GM18868 (cell line): ENCODE measurements at regions not wholly inside any gene's neighbourhood (a gene's known extent, or its start where the extent isn't known, plus 50 kb on each side); places are given as distances from the start of the nearest gene placed in this dataset.

Source experiments
- ATAC-seq: cut with Tn5 transposase; IDR thresholded peaks from one replicate; pipeline ENCODE4 v1.9.1; 2021; ENCODE audit warnings: mild to moderate bottlenecking, moderate library complexity; ENCODE audit not compliant: unreplicated experiment

DNA sequence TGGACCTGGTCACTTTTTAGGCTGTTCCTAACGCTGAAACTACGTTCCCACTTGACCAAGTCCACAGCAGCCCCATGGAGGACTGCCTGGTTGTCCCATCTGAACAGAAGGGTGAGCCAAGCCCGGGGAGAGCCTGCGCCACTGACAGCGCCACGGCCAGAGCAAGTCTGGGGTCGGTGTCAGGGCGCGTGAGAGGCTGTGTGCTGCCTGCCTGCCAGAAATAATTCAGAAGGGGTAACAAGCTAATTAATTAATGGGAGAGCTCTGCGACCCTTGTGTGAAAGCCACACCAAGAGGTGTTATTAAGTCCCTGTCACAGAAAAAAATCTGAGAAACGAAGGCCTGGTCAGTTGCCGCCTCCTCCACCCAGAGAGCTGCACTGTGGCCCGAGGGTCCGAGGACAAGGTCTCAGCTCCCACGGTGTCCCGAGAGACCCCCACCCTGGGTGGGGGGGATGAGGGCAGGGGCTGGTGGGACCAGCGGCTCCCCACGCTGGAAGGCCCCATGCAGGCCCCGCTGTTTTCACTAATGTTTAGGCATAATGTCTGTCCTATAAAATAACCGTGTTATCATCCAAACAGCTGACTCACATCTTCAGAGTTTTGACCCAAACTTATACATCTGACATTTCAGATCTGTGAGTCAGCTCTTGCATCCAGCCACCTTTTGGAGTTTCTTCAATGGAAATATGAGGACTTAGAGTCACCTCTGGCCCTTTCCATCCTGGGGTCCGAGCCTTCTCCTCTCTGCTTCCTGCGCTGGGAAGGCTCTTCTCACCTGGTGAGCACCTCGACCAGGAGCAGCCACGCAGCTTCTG lies 58.5 kb downstream of the DLL1 start:
- no peak for ATAC-seq

DNA sequence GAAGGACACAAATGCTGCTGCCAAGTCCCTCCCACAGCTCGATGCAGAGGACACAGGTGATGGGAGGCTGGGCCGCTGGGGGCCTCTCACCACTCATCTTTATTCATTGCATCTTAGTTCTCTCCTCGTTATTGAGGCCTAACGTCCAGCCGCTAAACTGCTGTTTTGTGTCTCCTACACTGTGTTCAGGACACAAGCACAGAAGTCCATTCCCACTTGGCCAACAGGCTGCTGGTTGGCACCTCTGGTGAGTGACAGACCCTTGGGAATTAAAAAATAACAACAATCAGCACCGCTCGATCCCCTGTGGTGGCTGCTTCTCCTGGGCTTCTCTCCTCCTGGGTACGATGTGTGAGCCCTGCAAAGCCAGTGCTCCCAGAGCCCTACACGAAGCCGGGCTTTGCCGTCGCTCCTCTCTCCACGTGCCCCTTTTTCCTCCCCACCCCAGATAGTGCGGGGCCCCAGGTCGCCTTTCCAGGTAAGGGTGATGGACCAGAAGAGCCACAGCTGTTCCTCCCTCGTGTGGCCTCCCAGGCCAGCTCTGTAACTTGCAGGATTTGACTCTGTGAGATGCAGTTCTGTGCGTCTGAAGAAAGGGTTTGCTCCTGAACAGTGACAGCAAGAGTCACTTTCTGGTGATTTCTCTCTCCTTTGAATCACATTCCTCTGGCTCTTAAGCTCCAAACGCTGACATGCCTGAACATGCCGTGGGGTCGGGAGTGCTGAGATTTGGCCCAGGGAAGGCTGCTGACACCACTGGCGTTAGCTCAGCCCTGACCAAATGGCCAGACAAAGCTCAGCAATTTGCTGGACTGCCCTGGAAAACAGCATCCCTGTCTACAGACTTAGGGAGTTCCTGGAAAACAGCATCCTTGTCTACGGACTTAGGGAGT lies 59.3 kb downstream of the DLL1 start:
- no peak for ATAC-seq

DNA sequence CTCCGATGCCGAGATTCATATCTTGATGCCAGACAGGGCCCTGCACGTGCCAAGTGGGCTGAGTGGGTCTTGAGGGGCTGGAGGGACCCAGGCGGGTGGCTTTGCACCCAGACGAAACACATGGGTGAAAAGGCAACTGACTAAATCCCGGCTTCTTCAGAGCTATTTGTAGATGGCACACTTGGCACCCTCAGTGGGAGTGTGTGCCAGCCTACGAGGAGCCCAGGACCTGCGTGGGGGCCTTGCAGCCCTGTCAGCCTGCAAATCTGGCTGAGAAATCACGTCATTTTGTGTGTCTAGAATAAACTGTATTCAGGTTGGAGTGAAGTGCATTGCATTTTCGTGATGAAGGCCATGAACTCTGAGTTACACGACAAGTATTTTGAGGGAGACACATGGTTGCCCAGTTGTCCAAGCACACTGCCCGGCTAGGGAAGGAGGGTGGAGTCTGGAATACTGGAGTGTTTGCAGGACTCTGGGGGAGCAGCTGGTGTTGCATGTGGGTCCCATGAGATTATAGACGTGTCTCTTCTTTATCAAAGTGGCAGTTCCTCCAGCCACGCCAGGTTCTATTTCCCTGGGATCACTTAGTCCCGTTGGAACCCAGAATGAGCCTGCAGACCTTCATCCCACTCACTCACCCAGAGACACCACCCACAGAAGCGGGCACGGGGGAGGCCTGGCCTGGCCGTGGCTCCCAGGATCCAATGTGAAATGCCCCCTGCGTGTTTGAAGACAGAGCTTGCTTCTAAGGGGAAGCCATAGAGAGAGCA lies 60.2 kb downstream of the DLL1 start:
- no peak for ATAC-seq

DNA sequence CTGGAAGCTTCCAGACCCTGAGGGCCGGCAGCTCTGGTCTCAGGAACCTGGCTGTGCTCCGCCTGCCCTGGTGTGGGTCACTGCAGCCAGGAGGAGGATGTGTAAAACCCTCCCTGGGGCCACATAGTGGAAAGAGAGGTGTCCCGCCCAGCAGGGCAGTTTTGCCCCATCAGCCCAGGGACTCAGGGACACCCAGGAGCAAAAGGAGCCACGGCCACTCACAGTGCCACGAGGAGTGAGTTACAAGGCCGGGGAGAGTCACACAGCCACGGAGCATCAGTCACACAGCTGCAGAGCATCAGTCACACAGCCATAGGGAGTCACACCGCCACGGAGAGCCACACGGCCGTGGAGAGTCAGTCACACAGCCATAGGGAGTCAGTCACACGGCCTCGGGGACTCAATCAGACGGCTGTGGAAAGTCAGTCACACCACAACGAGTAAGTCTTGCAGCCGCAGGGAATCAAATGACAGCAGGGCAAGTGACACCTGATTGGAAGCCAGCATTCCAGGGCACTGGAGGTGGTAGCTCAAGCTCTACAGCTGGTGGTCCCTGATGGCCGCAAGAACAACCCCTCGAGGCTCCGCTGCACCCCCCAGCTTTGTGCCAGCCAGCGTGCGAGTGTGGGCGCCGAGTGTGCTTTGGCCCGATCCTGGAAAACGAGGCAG lies 60.9 kb downstream of the DLL1 start:
- ATAC-seq: no peak

DNA sequence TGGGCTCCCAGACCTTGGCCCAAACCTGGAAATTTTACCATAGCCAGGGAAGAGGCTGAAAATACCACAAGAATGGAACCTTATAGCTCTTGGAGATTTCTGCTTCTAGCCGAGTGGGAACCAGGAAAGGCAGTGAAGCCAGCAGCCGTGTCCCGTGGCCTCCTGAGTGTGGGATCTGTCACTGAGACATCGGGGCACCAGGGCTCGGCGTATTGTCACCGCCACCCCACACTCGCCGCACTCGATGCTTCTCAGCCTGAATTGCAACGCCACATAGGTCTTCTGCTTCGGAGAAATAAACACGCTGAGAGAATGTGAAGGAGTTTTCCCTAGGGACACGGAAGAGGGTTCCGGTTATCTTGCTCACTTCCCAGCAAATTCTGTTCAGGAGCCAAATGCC lies 61.5 kb downstream of the DLL1 start:
- no peak for ATAC-seq

DNA sequence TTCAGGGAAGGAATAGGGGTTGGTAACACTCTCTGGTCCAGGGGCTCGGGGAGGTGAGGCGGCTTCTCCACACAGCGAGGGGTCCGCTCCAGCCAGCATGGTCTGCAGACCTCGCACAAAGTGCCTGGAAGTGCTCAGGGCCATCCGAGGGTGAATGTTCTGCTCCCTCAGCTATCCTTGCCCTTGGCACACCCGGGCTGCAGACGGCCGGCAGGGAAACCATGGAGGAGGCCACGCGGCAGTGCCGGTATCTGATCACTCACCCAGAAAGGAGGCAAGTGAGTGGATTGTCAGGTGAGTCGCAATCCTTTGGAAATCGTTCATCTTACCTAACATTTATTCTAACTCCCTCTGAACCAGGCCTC lies 62.0 kb downstream of the DLL1 start:
- no peak for ATAC-seq

DNA sequence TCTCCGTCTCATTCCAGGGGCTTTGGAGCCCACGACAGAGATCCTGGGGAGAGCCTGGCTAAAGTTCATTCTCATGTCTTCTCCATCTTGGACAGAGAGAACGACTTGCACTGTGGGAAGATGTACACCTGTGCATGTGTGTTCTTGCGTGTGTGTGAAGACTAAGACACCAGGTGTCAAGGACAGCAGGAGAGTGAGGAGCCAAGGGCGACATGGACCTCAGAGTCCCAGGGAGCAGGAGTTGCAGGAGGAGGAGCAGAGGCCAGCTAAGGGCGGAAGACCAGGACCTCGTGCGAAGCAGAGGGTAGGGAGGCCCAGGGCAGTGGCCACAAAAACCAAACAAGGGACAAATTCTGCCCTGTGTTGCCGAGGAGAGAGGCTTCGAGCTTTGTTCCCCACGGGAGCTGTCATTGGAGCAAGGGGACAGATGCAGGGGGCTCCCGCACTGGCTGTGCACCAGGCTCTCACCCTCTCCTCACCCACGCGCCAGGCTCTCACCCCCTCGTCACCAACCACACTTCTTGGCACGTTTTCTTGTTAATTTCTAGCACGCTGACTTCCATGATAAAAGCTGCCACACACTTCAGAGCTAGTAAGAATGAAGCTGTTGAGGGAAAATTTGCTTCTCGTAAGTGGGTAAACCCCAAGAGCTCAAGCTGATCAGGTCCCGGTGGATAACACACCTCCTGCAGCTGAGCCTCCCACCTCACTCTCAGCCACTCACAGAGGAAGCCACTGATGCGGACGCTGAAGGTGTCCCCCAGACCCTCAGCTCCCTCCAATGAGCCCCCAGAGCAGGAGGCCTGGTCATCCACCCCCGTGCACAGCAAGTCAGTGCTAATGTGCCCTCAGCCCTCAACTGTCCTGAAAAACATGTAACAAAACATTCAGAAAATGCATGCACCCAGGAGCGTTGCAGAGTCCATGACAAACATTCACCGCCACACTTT lies 62.6 kb downstream of the DLL1 start:
- no peak for ATAC-seq

DNA sequence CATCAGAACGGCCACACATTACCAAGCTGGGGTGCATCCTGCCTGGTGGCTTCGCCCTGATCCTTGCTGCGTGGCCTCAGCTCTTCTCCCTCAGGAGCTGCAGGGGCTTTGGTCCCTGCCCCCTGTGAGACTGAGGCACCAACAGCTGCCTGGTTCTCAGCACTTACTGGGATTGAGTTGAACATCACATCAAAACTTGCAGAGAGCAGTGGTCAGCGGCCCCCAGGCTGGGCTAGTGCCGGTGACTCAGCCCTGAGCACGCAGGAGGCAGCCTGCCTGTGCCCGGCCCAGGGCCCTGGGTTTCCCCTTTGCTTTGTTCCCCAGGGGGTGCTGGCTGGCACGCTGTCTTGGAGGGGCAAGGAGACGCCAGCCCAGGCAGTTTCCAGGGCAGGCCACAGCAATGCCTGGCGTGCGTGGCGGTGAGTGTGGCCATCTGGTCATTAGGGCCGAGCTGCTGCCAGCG lies 63.3 kb downstream of the DLL1 start:
- ATAC-seq: no peak

DNA sequence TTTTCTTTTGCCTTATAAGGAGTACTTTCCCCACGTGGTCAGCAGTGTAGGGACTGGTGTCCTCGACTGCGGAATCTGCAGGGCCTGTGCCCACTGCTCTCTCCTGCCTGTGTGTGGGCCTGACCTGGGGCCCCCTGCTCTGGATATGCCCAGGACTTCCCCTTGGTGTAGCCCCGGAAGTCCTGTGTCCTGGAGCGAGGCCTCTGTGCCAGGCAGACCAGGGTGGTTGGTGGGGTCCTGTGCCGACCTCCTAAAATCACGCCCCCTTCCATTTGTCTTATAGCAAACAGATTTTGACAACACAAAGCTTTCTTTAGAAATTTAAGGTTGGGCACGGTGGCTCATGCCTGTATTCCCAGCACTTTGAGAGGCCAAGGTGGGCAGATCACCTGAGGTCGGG lies 64.2 kb downstream of the DLL1 start:
- no peak for ATAC-seq

DNA sequence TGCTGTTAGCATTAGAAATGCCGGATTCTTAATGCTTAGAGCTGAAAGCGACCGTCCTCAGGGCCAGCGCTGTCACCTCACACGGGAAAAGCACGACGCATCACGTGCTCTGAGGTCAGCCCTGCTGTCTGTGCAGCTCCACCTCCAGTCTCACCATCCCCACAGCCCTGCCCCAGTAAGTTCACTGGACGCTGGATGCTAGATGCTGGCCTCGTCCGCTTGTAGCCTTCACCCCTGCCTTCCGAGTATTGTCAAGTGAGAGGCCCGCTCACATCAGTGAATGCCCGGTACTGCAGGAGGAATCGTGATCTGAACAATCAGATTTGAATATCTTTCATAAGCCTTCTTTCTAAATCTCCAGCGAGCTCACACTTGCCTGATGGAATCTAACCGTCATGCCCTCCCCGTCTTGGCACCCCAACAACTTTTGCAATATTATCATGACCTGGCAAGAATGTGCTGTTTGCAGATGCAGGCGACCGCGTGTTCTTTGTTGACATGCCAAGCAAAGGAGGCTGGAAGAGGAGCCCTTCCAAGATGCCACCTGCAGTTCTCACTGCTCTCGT lies 64.9 kb downstream of the DLL1 start:
- no peak for ATAC-seq

DNA sequence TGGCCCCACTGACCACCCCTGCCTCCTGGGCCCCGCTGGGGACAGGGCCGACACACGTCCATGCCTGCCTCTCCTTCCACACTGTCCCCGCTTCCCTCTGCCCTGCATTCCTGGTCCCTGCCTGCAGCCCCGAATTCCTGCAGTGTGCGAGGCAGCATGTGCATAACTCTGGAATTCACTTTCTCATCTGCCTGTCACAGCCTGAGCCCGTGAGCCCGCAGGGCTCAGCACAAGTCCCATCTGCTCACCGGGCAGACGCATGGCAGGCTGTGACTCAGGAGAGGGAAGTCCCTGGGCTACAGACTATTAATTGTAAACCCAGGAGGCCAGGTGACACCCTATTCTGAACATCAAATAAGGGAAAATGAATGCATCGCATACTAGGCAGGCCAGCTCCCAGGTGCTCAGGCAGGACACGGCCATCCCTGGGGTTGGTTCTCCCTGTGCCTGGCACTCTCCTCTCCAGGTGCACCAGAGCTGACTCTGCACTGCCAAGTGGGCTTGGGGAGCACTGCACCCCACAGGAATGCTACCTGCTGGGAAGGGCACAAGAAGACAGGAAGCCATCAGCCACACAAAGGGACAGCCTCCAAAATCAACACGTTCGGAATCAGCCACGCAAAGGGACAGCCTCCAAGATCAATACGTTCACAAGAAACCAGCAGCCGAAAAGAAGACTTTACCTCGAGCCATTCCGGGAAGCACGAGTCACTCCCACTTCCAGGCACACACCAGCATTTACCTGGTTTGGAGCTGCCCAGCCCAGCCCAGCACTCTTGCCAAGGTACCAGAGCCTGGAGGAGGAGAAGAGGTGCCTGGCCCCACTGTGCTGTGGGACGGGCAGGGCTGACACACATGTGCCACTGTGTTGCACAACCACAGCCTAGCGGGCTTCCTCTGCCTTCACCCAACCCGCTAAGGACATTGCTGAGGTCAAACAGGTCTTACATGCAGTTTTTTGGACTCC lies 65.9 kb downstream of the DLL1 start:
- ATAC-seq: no peak

DNA sequence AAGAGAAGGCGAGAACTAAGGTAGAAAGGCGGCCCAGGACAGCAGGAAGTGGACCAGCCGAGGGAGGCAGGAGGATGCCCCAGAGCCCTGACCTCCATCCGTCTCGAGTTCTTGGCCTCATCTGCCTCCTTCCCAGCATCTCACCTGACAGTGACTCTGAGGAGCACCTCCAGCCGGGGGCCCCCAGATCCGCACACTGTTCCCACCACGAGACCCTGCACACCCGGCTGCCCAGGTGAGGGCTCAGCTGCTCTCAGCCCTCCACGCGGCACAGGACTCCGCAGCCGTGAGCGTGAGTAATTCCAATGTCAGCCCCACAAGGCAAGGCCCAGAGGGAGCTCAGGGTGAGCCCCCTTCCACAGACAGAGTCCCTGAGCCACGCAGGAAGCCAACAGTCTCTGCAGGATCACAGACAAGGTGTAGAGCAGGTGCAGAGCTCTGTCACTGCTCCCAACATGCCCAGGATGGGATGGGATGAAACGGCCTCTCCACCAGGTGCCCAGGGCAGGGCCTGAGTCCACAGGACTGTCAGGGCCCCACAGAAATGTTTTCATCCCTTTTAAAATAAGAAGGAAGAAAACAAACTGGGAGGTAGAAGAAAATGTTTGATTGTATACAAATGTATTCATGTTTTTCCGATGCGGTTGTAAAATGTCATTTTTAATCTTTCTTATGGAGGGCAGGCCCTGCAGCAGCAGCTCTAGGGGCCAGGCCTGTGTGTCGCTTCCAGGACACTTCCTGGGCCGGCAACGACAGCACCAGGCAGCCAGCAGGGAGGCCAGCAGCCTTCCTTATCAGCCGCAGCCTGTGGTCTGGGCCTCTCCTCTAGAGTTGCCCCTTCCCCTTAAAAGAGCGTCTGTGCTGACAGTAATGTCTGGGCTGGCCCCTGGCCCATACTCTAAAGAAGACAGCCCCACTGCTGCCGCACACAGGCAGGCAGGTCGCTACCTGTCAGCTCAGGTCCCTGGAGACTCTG lies 66.9 kb downstream of the DLL1 start:
- ATAC-seq: no peak

DNA sequence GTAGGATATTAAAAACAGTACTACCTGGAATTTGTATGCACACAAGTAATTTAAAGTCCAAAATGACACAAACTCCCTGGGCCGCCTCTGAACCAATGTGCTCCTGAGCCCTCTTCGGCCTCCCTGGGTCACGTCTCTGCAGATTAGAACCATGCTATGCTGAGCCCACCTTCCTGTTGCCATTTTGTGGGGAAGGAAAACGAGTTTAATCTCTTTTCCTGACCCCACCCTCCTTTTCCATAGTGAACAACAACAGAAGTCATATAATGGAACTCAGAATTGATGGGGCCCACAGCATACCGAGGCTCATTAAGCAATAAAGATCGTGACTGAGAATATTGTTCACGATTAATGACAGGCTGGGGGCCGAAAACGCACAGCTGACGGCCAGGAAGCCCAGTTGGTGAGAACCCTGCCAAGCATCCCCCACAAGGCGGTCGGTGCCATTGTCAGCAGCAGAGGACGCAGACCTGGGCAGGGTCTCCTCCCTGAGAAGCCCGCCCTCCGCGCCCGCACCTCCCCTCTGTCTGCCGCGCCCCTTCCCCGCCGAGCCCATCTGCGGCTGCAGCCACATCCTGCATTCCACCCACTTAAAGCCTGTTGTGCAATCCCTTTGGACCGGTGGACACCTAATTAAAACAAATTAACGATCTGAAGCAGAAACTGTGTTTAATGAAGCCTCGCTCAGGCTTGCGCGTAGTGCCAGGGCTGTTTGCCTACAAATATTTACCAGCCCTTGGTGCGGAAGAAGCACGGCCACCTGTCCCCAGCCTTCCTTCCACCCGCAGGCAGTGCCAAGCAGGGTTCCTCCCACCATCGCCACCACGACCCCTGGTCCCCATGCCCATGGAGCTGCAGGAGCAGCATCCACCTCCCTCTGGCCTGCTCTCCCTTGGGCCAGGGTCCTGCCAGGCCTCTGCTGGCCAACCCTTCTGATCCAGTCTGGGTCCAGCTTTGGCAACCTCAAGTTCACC lies 68.1 kb downstream of the DLL1 start:
- no peak for ATAC-seq

DNA sequence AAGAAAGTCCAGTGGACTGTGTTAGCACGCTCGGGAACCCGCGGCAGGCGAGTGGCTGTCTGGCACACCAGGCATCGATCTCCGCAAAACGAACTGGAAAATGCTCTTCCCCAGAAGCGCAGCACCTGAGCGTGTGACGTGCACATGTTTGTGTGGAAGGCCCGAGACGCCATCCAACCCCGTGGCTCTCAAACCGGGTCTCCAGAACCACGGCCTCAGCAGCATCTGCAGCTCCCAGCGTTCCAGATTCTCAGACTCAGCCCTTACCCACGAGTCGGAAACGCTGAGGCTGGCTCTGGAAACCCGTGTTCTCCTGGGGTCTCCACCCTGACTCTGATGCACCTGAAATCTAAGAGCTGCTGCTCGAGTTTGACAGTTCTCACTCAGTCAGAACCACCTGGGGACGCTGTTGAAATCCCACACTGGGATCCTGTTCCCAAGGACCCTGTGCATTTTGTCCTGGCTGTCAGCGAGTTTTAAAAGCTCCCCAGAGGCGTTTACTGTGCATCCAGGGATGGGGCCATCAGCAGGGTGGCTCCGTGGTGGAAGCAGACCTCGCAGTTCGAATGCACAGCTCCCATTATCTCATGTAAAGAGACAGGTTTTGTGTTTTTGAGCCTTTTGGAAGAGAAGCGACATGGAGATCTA lies 69.0 kb downstream of the DLL1 start:
- ATAC-seq: no peak

DNA sequence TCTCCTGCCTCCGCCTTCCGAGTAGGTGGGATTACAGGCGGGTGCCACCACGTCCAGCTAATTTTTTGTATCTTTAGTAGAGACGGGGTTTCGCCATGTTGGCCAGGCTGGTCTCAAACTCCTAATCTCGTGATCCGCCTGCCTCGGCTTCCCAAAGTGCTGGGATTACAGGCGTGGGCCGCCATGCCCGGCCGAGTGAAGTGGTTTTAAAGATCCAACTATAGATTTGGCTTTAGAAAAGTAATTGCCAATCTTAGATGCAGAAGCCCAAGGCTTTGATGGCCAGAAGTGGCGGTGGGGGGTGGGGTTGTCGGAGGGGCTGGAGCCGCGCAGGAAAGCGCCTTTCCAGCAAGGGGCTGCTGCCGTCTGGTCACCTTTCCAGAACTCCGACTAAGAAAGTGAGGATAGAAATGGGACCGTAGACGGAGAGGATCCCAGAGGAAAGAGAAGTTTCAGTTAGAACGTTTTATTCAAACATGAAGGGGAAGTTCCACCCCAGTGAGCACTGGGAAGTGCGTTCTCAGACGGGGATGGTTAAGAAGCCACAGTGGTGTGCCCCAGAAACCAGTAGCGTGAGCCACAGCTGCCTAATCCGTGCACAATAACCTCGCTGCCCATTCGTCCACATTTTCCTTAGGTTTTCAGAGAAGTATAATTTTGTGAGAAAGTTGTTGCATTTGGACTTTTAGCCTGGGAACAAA lies 69.7 kb downstream of the DLL1 start:
- no peak for ATAC-seq
